ENCODE measurements at regions not wholly inside any gene's neighbourhood (a gene's known extent, or its start where the extent isn't known, plus 50 kb on each side); places are given as distances from the start of the nearest gene placed in this dataset.

DNA sequence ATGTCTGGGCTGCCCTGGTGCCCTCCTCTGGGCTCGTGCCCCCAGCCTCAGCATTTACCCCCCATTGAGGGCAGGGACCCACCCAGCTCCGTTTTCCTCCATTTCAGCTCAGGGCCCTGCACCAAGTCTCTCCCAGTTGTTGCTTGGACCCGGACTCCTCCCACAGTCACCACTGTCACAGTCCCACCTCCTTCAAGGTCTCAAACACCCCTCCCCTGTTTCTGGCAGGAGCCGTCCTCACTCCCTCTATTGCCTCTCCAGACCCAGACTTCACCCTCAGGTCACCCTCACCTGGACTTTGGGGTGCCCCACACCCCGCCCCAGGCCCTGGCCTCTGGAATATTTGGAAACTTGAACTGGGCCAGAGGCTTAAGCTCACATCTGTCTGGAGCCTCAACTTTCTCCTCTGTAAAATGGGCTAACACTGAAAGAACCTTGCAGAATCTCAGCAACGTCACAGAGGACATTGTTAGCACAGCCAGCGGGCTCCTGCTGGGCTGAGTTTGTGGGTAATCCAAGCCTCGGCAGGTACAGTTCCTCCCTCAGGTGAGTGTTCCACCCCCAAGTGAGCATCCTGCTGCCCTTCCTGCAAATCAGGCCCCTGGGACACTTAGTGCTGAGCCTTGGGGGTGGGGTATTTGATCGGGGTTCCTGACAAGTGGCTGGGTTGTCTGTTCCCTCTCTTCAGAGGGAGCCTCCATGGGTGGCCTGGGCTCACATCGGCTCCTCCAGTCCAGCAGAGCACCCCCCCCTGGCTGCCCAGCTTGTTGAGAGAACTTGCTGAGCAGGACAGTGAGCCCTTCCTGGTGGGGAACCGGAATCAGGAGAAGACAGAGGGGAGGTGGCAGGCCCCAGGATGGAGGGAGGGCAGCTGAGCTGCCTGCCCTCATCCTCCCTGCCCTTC is 130.1 kb downstream of the C9orf50 start:
- TF ChIP-seq EZH2 (IDR thresholded peaks at IDR 0.05), result no peak
- TF ChIP-seq POLR2AphosphoS5 (IDR thresholded peaks at IDR 0.05; ENCODE audit: borderline replicate concordance, low read depth, low read length), result no peak
- TF ChIP-seq FOXP2 (optimal IDR thresholded peaks at IDR 0.05; ENCODE audit: control extremely low read depth, extremely low read length, insufficient read depth), result no peak
- DNase-seq (ENCODE audit: low read depth, low spot score), result no peak
- Histone ChIP-seq H3K9me3 (ENCODE audit: low read depth, low read length) (no peaks in the 10 kb centered on the region), H3K9ac (ENCODE audit: insufficient read length) (no peak overlapping the region), H3K4me3 (peak overlapping the region; percentile 77), H3K27ac (peak overlapping the region; percentile 100), H3K36me3 (ENCODE audit: insufficient read depth, low read length) (no peaks in the 10 kb centered on the region)

DNA sequence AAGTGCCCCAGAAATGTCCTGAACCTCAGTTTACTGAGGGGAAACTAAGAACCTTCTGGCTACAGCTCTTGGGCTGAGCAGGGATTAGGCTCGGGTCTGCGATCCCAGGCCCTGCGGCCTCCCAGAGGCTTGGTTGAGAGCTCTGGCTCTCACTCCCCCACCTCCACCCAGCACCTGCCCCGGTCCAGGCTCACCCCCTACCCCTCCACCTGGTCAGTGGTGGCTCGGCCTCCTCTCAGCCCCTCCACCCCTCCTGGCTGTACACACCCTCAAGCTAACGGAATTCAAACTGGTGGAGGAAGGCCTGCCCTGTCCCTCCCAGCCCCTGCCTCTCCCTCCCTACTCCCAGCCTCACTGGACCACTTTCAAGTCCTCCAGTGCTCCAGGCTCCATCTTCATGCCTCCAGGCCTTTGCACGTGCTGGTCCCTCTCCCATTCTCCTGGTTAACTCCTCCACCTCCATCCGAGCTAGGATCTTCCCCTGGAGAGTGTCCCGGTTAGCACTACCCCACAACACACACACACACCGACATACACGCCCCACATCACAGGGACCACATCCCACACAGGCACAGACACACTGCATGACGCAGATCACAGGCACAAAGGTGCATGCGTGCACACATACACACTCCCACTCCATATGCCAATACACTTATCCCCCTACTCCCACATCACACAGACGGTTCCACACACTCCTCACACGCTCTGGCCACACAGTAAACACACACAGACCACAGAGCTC is 130.9 kb downstream of the C9orf50 start:
- Histone ChIP-seq H3K4me3 (peak overlapping the region; percentile 77), H3K27ac (peak overlapping the region; percentile 100), H3K9me3 (ENCODE audit: low read depth, low read length) (no peaks in the 10 kb centered on the region), H3K36me3 (ENCODE audit: insufficient read depth, low read length) (no peaks in the 10 kb centered on the region), H3K9ac (ENCODE audit: insufficient read length) (peak overlapping the region; percentile 78)
- no peak for DNase-seq (ENCODE audit: low read depth, low spot score)
- TF ChIP-seq EZH2 (IDR thresholded peaks at IDR 0.05), result no peak
- no peak for TF ChIP-seq POLR2AphosphoS5 (IDR thresholded peaks at IDR 0.05; ENCODE audit: borderline replicate concordance, low read depth, low read length)
- TF ChIP-seq FOXP2 (optimal IDR thresholded peaks at IDR 0.05; ENCODE audit: control extremely low read depth, extremely low read length, insufficient read depth), result no peak

DNA sequence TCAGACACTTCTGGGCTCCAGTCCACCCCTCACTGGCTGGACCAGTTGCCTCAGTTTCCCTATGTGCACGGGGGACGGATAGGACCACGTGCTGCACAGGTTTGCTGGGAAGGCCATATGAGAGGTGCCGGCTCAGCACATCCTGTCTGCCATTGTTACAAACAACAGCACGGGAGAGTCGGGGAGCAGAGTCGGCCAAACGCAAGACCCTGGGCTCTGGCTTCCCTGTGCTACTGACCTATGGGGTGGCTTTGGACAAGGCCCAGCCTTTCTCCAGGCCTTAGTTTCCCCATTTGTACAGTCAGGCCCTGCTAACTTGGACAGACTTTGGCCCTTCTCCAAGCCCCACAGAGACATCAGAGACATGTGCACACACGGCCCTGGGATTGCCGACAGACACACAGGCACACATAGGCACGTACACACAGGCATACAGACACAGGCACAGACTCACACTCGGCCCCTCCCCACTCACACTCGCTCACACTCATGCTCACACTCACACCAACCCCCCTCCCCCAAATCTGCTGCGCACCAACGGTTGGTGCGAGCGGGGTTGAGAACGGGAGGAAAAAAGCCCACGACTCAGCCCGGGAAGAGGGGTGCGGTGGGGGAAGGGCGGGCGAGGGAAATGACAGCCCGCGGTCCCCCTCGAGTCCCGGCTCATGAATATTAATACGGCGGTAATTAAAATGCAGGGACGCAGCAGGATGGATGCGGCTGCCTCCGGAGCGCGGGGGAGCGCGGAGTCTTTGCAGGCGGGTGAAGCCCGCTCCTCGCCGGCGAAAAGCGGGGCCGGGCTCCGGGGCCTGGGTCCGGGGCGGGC is 133.0 kb downstream of the C9orf50 start:
- peak overlapping the region; percentile 77 for H3K4me3 ChIP-seq
- no peak for DNase-seq (ENCODE audit: low read depth, low spot score)
- no peak for TF ChIP-seq EZH2 (IDR thresholded peaks at IDR 0.05)
- TF ChIP-seq POLR2AphosphoS5 (IDR thresholded peaks at IDR 0.05; ENCODE audit: borderline replicate concordance, low read depth, low read length), result 0 out of 2 replicates have a peak, but pooled peaks have one; percentile 4
- no peak for TF ChIP-seq FOXP2 (optimal IDR thresholded peaks at IDR 0.05; ENCODE audit: control extremely low read depth, extremely low read length, insufficient read depth)
- H3K36me3 ChIP-seq (ENCODE audit: insufficient read depth, low read length), result no peaks in the 10 kb centered on the region
- H3K9me3 ChIP-seq (ENCODE audit: low read depth, low read length), result no peaks in the 10 kb centered on the region
- peak overlapping the region; percentile 78 for H3K9ac ChIP-seq (ENCODE audit: insufficient read length)
- peak overlapping the region; percentile 100 for H3K27ac ChIP-seq

DNA sequence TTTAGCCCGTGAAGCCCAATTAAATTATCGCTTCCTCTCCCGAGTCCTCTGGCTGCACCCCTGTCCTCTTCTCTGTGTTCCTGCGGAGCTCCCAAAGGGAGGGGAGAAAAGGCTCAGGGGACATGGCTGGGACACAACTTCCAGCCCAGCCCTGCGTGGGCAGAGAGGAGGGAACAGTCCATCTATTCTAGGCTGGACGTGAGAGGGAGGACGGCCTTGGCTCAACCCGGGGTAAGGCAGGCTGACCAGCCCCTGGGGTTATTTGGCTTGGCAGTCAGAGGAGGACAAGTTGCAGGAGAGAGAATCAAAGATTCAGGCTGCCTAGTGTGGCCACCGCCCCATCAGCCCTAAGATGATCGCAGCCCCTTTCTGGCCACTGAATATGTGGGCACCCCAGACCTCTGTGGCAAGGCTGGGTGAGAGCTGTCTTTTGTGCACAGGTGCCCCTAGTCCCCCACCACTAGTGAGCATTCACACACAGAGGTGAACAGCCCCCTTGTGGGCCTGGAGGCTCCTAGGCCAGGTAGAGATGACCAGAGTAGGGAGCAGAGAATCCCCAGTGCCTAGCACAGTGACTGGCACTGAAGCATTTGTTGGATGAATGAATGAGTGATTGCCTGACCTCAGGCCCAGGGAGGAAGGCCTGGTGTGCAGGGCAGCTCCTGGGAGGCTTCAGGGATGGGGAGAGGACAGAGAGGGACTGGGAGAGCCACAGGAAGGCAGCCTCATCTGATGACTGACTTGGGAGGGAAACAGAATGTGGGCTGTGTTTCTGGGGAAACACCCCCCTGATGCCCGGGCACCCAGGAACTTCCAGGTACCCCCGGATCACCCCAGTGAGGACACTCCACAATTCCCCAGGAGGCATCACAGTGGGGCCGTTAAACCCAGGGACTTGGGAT is 133.9 kb downstream of the C9orf50 start:
- H3K27ac ChIP-seq, result peak overlapping the region; percentile 100
- H3K36me3 ChIP-seq (ENCODE audit: insufficient read depth, low read length), result no peaks in the 10 kb centered on the region
- TF ChIP-seq EZH2 (IDR thresholded peaks at IDR 0.05), result no peak
- TF ChIP-seq FOXP2 (optimal IDR thresholded peaks at IDR 0.05; ENCODE audit: control extremely low read depth, extremely low read length, insufficient read depth), result no peak
- no peak for TF ChIP-seq POLR2AphosphoS5 (IDR thresholded peaks at IDR 0.05; ENCODE audit: borderline replicate concordance, low read depth, low read length)
- peak overlapping the region; percentile 78 for H3K9ac ChIP-seq (ENCODE audit: insufficient read length)
- no peak for DNase-seq (ENCODE audit: low read depth, low spot score)
- no peaks in the 10 kb centered on the region for H3K9me3 ChIP-seq (ENCODE audit: low read depth, low read length)
- no peak overlapping the region for H3K4me3 ChIP-seq

DNA sequence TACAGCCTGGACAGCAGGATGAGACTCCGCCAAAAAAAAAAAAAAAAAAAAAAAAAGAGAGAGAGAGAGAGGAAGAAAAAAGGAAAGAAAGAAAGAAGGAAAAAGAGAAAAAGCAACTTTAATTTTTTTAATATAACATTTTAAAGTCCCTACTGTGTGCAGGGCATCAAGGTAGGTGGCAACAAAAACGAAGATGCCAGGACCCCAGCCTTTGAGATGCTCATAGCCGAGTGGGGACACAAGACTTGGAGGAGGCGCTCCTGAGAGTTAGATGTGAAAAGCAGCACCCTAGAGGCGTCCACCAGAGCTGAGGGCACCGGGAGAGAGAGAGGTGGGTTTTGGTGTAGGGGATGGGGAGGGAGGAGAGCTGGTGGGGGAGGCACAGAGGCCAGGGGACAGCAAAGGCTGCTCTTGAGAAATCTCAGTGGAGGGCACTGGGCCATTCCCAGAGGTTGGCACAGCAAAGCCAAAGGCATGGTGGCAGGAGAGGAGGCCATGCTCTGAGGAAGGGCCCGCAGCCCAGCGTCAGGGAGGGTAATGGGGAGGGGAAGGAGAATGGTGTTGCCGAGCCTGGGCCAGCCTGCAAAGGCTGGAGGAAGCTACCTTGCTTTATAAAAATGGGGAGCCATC is 135.6 kb downstream of the C9orf50 start:
- Histone ChIP-seq H3K4me3 (no peak overlapping the region), H3K9me3 (ENCODE audit: low read depth, low read length) (no peaks in the 10 kb centered on the region), H3K36me3 (ENCODE audit: insufficient read depth, low read length) (no peaks in the 10 kb centered on the region), H3K9ac (ENCODE audit: insufficient read length) (no peak overlapping the region), H3K27ac (peak overlapping the region; percentile 100)
- no peak for DNase-seq (ENCODE audit: low read depth, low spot score)
- TF ChIP-seq POLR2AphosphoS5 (IDR thresholded peaks at IDR 0.05; ENCODE audit: borderline replicate concordance, low read depth, low read length) (no peak), FOXP2 (optimal IDR thresholded peaks at IDR 0.05; ENCODE audit: control extremely low read depth, extremely low read length, insufficient read depth) (no peak), EZH2 (IDR thresholded peaks at IDR 0.05) (no peak)

DNA sequence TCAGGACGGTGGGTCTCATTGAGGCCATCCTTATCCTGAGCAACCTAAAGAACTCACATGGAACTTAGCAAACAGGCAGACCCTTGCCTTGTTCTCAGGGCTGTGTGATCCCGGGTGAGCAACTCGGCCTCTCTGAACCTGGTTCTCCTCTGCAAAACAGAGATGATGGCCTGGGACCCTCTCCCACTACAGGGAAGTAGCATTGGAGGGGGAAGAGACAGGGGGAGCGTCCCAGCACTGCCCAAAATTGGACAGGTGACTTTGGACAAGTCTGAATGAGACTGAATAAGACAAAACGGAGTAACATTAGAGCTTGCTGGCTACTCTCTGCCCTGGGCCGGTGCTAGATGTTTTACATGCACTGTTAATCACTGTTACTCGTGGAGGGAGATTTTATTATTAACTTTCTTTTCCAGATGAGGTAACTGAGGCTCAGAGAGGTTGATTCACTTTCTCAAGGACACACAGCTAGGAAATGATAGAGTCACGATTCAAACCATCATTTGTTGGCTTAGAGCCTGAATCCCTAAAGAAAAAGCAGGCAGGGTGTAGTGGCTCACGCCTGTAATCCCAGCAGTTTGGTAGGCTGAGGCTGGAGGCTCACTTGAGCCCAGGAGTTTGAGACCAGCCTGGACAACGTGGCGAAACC is 136.4 kb downstream of the C9orf50 start:
- H3K36me3 ChIP-seq (ENCODE audit: insufficient read depth, low read length), result no peaks in the 10 kb centered on the region
- H3K4me3 ChIP-seq, result no peak overlapping the region
- no peaks in the 10 kb centered on the region for H3K9me3 ChIP-seq (ENCODE audit: low read depth, low read length)
- peak overlapping the region; percentile 100 for H3K27ac ChIP-seq
- no peak for DNase-seq (ENCODE audit: low read depth, low spot score)
- TF ChIP-seq FOXP2 (optimal IDR thresholded peaks at IDR 0.05; ENCODE audit: control extremely low read depth, extremely low read length, insufficient read depth) (no peak), EZH2 (IDR thresholded peaks at IDR 0.05) (no peak), POLR2AphosphoS5 (IDR thresholded peaks at IDR 0.05; ENCODE audit: borderline replicate concordance, low read depth, low read length) (no peak)
- no peak overlapping the region for H3K9ac ChIP-seq (ENCODE audit: insufficient read length)
